Thymus (tissue), 11 donors: ENCODE measurements at regions not wholly inside any gene's neighbourhood (a gene's known extent, or its start where the extent isn't known, plus 50 kb on each side); places are given as distances from the start of the nearest gene placed in this dataset.
"Not testable (repeated sequence)": the region's sequence is repeated elsewhere in the genome, so short reads cannot be mapped to it uniquely, and the experiment has no call there.

ENCODE experiments used
- DNase-seq, 9 donors: peaks; one replicate each; pipeline ENCODE4 v3.0.0-alpha.2; 2013; ENCODE audit warnings: low spot score in 9 of 9, low read depth in 6 of 9, missing footprints in 1 of 9
- H3K27ac ChIP-seq, 2 donors: one replicate each; pipeline ENCODE4 v1.5.1; 2013; ENCODE audit warnings: control low read depth in 1 of 2, low read depth in 1 of 2, low read length in 1 of 2, mild to moderate bottlenecking in 1 of 2, moderate library complexity in 1 of 2
- H3K27me3 ChIP-seq, 2 donors: one replicate each; pipeline ENCODE4 v1.5.1; 2013; ENCODE audit warnings: low read length in 1 of 2; ENCODE audit not compliant: control insufficient read depth in 2 of 2, insufficient read depth in 1 of 2
- H3K36me3 ChIP-seq, 2 donors: one replicate each; pipeline ENCODE4 v1.5.1; 2013; ENCODE audit warnings: low read length in 1 of 2, mild to moderate bottlenecking in 1 of 2, moderate library complexity in 1 of 2; ENCODE audit not compliant: control insufficient read depth in 2 of 2, insufficient read depth in 2 of 2
- H3K4me1 ChIP-seq, 2 donors: one replicate each; pipeline ENCODE4 v1.5.1; 2013; ENCODE audit warnings: low read length in 2 of 2; ENCODE audit not compliant: control insufficient read depth in 2 of 2, insufficient read depth in 2 of 2
- H3K4me3 ChIP-seq, 2 donors: one replicate each; pipeline ENCODE4 v1.5.1; 2013; ENCODE audit warnings: low read length in 2 of 2, control low read depth in 1 of 2, mild to moderate bottlenecking in 1 of 2
- H3K9me3 ChIP-seq, 2 donors: one replicate each; pipeline ENCODE4 v1.5.1; 2013; ENCODE audit warnings: low read length in 1 of 2, mild to moderate bottlenecking in 1 of 2; ENCODE audit not compliant: control insufficient read depth in 2 of 2, insufficient read depth in 1 of 2
- WGBS: extraction: QIAGEN DNeasy Blood & Tissue Kit; methylation state at CpG from one replicate; pipeline ENCODE4 v1.1.7; 2013; 5-methylcytosine and 5-hydroxymethylcytosine counted together
- donor health status: healthy.

DNA sequence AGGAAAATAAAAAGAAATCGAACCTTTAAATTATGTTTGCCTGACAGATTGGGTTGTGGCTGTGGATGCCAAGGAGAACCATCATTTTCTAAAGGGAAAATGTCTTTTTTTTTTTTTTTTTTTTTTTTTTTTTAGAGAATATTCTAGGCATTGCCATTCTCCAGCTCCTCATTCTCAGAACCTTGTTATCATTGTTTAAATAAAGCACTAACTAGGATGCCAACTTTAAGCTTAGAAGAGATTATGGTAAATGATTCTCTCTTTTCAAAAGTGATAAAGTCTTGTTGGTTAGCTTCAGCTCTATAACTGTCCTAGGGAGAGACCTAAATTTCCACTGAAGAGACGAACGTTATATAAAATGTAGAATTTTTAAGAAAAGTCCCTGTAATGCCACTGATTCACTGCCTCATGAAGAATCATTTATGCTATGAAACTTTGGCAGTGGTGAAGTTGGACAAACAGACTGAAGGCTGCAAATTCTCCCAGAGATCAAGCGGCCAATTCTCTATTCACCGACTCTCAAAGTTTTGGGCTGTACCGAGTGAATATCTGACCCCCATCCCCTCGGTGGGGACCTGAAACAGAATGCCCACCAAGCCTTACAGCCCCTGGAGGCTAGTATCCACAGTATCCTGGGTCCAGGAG, 207.9 kb upstream of the PITRM1 start:
- DNase-seq = no peak
- no peaks in the 10 kb centered on the region for H3K4me1 ChIP-seq
- no peak overlapping the region for H3K27ac ChIP-seq
- H3K4me3 ChIP-seq = no peak overlapping the region
- H3K27me3 ChIP-seq = no peaks in the 10 kb centered on the region
- H3K9me3 ChIP-seq = peaks cover 0 to 9% of the 10 kb centered on the region in 2 donors
- WGBS = 98% methylated on average over 7 of the region's 7 CpGs
- no peaks in the 10 kb centered on the region for H3K36me3 ChIP-seq

DNA sequence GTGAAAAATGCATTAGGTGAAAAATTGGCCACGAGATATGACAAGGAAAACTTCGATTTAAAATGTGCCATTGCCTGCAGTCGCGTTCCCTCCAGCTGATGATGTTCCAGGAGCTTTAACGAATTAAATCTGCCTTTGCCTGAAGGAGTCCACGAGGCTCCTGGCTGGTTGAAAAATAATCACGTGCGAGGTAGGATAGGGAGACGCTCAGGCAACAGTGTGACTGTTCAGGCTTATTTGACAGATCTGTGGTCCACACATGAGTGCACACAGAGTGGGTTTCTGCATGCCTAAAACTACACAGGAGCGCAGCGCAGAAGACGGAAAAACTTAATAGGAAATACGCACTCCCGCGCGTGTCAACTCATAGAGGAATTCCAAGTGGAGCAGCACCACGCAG, 204.0 kb upstream of the PITRM1 start:
- no peak overlapping the region for H3K27ac ChIP-seq
- no peaks in the 10 kb centered on the region for H3K36me3 ChIP-seq
- WGBS = 97% methylated on average over 17 of the region's 17 CpGs
- no peak overlapping the region for H3K4me3 ChIP-seq
- no peaks in the 10 kb centered on the region for H3K4me1 ChIP-seq
- no peaks in the 10 kb centered on the region for H3K27me3 ChIP-seq
- peaks cover 0 to 9% of the 10 kb centered on the region in 2 donors for H3K9me3 ChIP-seq
- no peak for DNase-seq

DNA sequence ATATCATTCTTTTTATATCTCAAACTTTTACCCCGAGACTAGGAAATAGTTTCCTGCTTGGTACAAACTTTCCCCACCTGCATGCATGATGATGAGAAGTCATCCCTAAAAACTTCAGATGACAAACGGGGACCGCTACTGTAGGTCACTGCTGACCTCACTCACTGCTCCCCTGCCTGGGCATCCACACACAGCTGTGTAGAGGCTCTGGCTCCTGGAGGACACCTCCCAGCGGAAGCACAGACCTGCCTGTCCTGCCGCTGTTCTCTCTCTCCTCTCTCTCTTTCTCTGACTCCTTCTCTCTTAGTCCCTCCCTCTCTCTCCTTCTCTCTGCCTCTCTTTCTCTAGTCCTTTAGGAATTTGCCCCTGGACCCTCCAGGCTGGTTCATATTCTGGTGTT, 202.9 kb upstream of the PITRM1 start:
- H3K27me3 ChIP-seq = no peaks in the 10 kb centered on the region
- peaks cover 0 to 9% of the 10 kb centered on the region in 2 donors for H3K9me3 ChIP-seq
- no peaks in the 10 kb centered on the region for H3K36me3 ChIP-seq
- H3K4me1 ChIP-seq = no peaks in the 10 kb centered on the region
- no peak for DNase-seq
- H3K4me3 ChIP-seq = no peak overlapping the region
- WGBS = 97% methylated on average over 5 of the region's 5 CpGs
- no peak overlapping the region for H3K27ac ChIP-seq

DNA sequence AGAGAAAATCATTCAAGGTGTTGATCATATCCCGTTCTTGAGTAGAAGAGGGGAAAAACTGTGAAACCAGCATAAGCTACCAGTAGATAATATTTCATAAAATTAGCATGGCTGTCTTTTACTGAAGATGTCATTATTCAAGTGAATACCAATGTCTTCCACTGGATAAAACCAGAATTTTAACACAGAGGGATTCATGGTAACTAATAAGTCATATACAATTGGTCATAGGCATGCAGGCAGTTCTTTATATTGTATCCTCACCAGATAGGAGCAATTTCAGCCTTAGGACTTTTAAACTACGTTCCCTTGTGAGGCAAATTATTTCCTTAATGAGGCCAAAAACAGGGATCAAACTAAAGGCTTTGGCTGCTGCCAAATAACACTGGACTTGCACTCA, 202.3 kb upstream of the PITRM1 start:
- no peaks in the 10 kb centered on the region for H3K27me3 ChIP-seq
- no peak overlapping the region for H3K27ac ChIP-seq
- no peaks in the 10 kb centered on the region for H3K36me3 ChIP-seq
- H3K9me3 ChIP-seq = peaks cover 0 to 9% of the 10 kb centered on the region in 2 donors
- no peaks in the 10 kb centered on the region for H3K4me1 ChIP-seq
- no peak overlapping the region for H3K4me3 ChIP-seq
- WGBS = 93% methylated on average over 2 of the region's 2 CpGs
- DNase-seq = no peak

DNA sequence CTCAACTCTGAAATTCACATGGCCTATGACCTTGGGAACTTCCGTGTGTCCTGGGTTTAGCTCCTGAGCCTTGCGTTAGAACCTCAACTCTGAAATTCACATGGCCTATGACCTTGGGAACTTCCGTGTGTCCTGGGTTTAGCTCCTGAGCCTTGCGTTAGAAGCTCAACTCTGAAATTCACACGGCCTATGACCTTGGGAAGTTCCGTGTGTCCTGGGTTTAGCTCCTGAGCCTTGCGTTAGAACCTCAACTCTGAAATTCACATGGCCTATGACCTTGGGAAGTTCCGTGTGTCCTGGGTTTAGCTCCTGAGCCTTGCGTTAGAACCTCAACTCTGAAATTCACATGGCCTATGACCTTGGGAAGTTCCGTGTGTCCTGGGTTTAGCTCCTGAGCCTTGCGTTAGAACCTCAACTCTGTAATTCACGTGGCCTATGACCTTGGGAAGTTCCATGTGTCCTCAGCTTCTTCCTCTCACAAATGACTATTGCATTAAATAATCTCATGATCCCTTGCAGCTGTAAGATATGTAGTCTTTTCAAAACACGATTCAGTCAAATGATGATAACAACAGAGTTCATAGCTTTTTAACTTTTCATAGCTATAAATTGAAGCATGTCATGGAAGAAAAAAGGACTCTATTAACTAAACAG, 200.9 kb upstream of the PITRM1 start:
- not testable (repeated sequence) for H3K4me1 ChIP-seq, H3K9me3 ChIP-seq, H3K27ac ChIP-seq, DNase-seq, H3K4me3 ChIP-seq, H3K27me3 ChIP-seq, H3K36me3 ChIP-seq
- 90% methylated on average over 12 of the region's 13 CpGs for WGBS

DNA sequence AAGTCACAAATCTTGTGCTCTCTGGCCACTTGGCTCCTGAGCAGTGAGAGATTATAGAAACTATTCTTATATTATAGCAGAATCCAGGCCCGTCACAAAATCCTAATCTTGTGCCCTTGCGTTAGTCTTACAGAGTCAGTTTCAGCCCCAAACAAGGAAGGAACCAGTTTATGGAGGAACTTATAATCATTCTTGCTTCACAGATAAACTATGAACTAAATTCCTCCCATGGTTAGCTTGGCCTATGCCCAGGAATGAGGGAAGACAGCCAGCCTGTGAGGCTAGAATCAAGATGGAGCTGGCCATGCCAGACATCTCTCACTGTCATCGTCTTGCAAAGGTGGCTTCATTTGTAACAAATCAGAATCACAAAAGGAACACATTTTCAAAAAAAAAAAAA, 199.7 kb upstream of the PITRM1 start:
- H3K9me3 ChIP-seq = no peaks in the 10 kb centered on the region

DNA sequence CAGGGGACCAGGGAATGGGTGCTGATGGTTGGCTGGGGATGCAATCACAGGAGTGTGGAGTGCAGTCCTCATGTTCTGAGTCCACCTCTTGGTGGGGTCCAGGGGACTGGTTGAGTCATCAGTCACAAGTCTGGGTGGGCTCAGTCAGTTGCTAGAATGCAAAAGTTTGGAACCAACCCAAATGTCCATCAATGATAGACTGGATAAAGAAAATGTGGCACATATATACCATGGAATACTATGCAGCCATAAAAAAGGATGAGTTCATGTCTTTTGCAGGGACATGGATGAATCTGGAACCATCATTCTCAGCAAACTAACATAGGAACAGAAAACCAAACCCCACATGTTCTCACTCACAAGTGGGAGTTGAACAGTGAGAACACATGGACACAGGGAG, 199.0 kb upstream of the PITRM1 start:
- H3K4me3 ChIP-seq, H3K36me3 ChIP-seq, H3K27me3 ChIP-seq, DNase-seq, H3K9me3 ChIP-seq, H3K27ac ChIP-seq, H3K4me1 ChIP-seq: not testable (repeated sequence)

More for the DNA sequence above, 199.7 kb upstream of the PITRM1 start:
- Histone ChIP-seq H3K4me3 (no peak overlapping the region), H3K27me3 (no peaks in the 10 kb centered on the region), H3K36me3 (no peaks in the 10 kb centered on the region), H3K4me1 (no peaks in the 10 kb centered on the region), H3K27ac (no peak overlapping the region)
- no peak for DNase-seq
- 97% methylated on average over 3 of the region's 3 CpGs for WGBS

DNA sequence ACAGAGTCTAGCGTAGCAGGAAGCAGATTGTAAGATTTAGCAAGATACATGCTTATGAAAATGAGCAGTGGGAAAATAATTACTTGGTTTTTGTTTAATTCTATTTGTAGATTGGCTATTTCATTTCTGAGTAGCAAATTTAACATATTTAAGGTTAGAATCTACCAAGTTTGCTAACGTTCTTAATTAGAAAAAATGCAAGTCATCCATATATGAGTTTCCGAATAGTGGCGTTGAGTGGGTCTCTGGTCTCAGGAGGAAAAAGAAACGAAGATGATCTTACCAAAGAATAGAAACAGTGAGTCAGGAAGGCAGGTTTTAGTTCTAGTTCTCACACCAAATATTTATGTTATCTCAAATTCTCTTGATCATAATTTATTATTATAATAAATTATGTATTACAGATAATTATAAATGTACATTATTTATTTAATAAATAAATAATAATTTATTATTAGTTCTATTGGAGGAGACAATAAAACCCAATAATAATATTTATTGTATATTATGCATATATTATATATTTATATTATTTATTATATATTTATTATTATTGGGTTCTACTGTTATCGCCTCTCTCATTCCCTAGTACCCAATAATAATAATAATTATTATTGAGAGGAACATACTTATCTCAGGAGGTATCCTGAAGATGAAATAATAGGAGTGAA, 194.3 kb upstream of the PITRM1 start:
- Histone ChIP-seq H3K9me3 (peaks cover 0 to under 1% of the 10 kb centered on the region in 2 donors), H3K36me3 (no peaks in the 10 kb centered on the region), H3K4me1 (no peaks in the 10 kb centered on the region), H3K4me3 (no peak overlapping the region), H3K27me3 (no peaks in the 10 kb centered on the region), H3K27ac (no peak overlapping the region)
- WGBS = 94% methylated on average over 6 of the region's 6 CpGs
- DNase-seq = no peak

DNA sequence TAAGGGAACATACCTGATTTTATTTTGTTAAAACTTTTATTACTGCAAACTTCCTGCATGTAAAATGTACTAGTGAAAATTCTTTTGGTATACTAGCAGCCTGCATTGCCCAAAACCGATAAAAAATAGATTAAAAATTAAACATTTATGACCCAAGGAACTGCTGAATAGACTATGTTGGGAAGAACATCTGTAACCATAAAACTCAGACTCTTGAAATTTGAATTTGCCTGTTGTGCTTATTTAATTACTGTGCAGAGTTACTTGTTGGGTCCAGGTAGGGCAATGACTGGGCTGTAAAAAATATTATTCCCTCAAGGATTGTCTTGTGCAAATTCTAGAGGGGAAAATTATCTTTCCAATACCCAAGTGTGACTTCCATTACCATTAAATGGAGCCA, 193.5 kb upstream of the PITRM1 start:
- H3K27ac ChIP-seq = no peak overlapping the region
- H3K4me3 ChIP-seq = no peak overlapping the region
- H3K36me3 ChIP-seq = no peaks in the 10 kb centered on the region
- WGBS = 96% methylated on average over 1 of the region's 1 CpG
- H3K9me3 ChIP-seq = peaks cover 0 to 4% of the 10 kb centered on the region in 2 donors
- no peaks in the 10 kb centered on the region for H3K4me1 ChIP-seq
- no peaks in the 10 kb centered on the region for H3K27me3 ChIP-seq
- DNase-seq = no peak
